Fibroblast of villous mesenchyme (primary cell): ENCODE measurements at regions not wholly inside any gene's neighbourhood (a gene's known extent, or its start where the extent isn't known, plus 50 kb on each side); places are given as distances from the start of the nearest gene placed in this dataset.

ENCODE experiments used
- DNase-seq: peaks from one replicate; pipeline ENCODE4 v3.0.0-alpha.2; 2010; ENCODE audit warnings: low read depth
- H3K4me3 ChIP-seq: 2 replicates; pipeline ENCODE4 v1.5.1; 2011; ENCODE audit warnings: low read depth, mild to moderate bottlenecking, low read length
- TF ChIP-seq, protein P1 (sequence below): IDR thresholded peaks from 2 replicates; pipeline ENCODE4 v1.5.1; 2012; ENCODE audit warnings: low read depth, mild to moderate bottlenecking, low read length; ENCODE audit not compliant: insufficient read depth

DNA sequence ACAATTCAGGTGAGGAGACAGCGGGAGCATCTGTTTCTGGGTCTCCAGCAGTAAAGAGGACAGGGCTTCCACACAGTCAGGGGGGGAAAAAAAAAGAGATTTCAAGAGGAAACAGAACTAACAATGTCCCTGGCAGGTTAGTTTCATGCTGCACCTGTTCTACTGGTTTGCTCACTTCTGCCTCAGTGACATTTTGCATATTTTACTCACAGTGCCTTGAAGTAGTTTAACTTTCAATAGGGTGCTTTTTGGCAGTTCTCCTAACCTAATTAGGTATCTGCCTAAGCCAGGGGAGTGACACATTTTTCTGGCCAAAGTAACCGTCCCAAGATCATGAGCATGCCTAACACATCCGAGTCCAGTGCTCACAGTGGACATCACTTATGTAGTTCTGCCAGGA lies 109.0 kb upstream of the ALK start:
- TF ChIP-seq, protein P1, sequence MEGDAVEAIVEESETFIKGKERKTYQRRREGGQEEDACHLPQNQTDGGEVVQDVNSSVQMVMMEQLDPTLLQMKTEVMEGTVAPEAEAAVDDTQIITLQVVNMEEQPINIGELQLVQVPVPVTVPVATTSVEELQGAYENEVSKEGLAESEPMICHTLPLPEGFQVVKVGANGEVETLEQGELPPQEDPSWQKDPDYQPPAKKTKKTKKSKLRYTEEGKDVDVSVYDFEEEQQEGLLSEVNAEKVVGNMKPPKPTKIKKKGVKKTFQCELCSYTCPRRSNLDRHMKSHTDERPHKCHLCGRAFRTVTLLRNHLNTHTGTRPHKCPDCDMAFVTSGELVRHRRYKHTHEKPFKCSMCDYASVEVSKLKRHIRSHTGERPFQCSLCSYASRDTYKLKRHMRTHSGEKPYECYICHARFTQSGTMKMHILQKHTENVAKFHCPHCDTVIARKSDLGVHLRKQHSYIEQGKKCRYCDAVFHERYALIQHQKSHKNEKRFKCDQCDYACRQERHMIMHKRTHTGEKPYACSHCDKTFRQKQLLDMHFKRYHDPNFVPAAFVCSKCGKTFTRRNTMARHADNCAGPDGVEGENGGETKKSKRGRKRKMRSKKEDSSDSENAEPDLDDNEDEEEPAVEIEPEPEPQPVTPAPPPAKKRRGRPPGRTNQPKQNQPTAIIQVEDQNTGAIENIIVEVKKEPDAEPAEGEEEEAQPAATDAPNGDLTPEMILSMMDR, result no peak
- no peak overlapping the region for H3K4me3 ChIP-seq
- DNase-seq, result no peak

DNA sequence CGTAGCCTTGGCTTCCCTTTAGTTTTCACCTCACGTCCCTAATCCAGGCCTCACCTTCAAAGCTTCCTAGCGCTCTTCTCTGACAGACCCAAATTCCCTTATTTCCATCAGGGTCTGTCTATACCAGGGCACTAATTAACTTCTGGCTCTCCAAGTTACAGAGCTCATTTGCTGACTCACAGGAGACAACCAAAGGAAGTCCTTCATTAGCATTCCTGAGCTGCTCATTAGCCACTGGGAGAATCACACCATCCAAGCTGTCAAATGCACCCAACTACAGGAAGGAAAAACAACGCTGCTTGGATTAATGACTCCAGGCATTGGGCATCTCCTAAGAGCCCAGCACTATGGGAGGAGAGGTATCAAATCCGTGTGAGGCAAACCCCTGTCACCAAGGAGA lies 109.8 kb upstream of the ALK start:
- TF ChIP-seq, protein P1, result no peak
- DNase-seq, result no peak
- no peak overlapping the region for H3K4me3 ChIP-seq

GRCh38 chr2:30034052-30034775 lies 112.6 kb upstream of the YPEL5 start:
- no peak overlapping the region for H3K4me3 ChIP-seq
- DNase-seq, result no peak
- TF ChIP-seq, protein P1, result no peak

DNA sequence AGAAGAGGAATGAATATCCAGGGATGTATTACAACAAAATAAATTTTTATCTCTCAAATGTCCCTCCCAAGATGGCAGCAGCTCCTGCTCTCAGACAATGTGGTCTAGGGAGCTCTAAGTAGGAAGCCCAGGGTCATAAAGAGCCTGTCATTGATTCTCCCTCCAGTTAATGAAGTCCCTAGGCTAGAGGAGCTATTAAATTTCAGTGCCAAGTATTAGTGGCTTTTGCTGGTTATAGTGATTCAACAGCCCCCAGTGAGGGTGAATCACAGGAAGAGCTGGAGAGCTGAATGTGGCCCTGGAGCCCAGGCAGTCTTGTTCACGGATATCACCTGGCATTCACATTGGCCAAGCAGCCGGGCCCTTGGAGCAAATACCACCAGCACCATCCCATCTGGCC lies 109.8 kb upstream of the YPEL5 start:
- TF ChIP-seq, protein P1, result no peak
- no peak overlapping the region for H3K4me3 ChIP-seq
- no peak for DNase-seq

GRCh38 chr2:30038419-30038818 lies 108.4 kb upstream of the YPEL5 start:
- no peak for DNase-seq
- no peak overlapping the region for H3K4me3 ChIP-seq
- TF ChIP-seq, protein P1, result no peak

DNA sequence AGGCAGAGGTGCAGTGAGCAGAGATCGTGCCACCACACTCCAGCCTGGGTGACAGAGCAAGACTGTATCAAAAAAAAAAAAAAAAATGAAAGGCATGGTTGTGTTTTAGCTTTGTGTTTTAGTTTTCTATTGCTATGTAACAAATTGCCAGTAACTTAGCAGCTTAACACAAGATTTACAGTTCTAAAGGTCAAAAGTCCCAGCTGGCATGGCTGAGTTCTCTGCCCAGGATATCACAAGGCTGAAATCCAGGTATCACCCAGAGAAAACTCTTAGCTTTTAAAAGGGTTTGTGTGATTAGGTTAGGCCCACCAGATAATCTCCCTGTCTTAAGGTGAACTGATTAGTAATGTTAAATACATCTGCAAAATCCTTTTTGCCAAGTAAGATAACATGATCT lies 107.7 kb upstream of the YPEL5 start:
- DNase-seq, result no peak
- TF ChIP-seq, protein P1, result no peak
- no peak overlapping the region for H3K4me3 ChIP-seq

DNA sequence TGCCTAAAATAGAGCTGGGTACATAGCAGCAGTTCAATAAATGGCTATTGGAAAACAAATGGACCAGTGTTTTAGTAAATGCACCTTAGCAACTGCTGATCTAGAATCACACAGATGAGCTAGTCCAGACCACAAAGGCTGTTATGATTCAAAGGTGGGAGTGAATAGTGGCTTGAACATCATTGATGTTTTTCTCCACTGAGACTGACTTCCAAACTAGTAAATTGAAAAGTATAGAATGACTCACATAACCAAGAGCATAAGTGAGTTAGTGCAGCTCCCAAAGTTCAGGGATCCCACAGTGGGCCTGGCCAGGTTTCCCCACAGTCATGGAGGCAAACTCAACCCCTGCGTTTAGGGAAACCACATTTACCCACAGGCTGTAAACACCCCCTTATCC lies 106.7 kb upstream of the YPEL5 start:
- DNase-seq, result no peak
- TF ChIP-seq, protein P1, result no peak
- H3K4me3 ChIP-seq, result no peak overlapping the region
